ENCODE measurements at regions not wholly inside any gene's neighbourhood (a gene's known extent, or its start where the extent isn't known, plus 50 kb on each side); places are given as distances from the start of the nearest gene placed in this dataset.

GRCh38 chr9:107698779-107699178 lies 209.2 kb upstream of the KLF4 start:
- DNase-seq, result no peak
- H3K36me3 ChIP-seq (ENCODE audit: control insufficient read depth, insufficient read depth, low read length), result no peaks in the 10 kb centered on the region
- peaks cover 3% of the 10 kb centered on the region; the same call in 1 of the 2 replicates for H3K4me1 ChIP-seq
- ChIA-PET CTCF (no interaction called here), POLR2A (no interaction called here)
- no peak overlapping the region for H3K4me3 ChIP-seq (ENCODE audit: low read depth, low read length)
- intact Hi-C loops (cut with micrococcal nuclease; ENCODE audit: unreplicated experiment), result no loop called here
- H3K4me3 Mint-ChIP-seq (ENCODE audit: unreplicated experiment), result no peak overlapping the region
- H3K9me3 ChIP-seq, result no peaks in the 10 kb centered on the region
- H3K4me1 Mint-ChIP-seq (ENCODE audit: low read depth, unreplicated experiment), result no peaks in the 10 kb centered on the region
- TF ChIP-seq CTCF (IDR thresholded peaks at IDR 0.05; ENCODE audit: insufficient read depth in 1 of 2, low read depth in 1 of 2, low read length in 1 of 2, severe bottlenecking in 1 of 2, unreplicated experiment in 1 of 2), result no peak
- H3K36me3 Mint-ChIP-seq (ENCODE audit: insufficient read depth, unreplicated experiment), result no peaks in the 10 kb centered on the region
- BruUV-seq (replicated peaks), result no TSS peak
- no peaks in the 10 kb centered on the region for H3K9me3 Mint-ChIP-seq (ENCODE audit: unreplicated experiment)
- peaks cover 12% of the 10 kb centered on the region for H3K27me3 Mint-ChIP-seq (ENCODE audit: insufficient read depth, unreplicated experiment)
- no peak overlapping the region for H3K27ac Mint-ChIP-seq (ENCODE audit: unreplicated experiment)
- H3K27me3 ChIP-seq (replicated peaks; ENCODE audit: control insufficient read depth, insufficient read depth, low read length), result no peaks in the 10 kb centered on the region

GRCh38 chr9:107696302-107696701 lies 206.7 kb upstream of the KLF4 start:
- POLR2A ChIA-PET, result no interaction called here
- Histone ChIP-seq H3K9me3 (no peaks in the 10 kb centered on the region), H3K36me3 (ENCODE audit: control insufficient read depth, insufficient read depth, low read length) (no peaks in the 10 kb centered on the region), H3K4me1 (no peaks in the 10 kb centered on the region), H3K4me3 (ENCODE audit: low read depth, low read length) (no peak overlapping the region), H3K27me3 (replicated peaks; ENCODE audit: control insufficient read depth, insufficient read depth, low read length) (no peaks in the 10 kb centered on the region)
- H3K27ac Mint-ChIP-seq (ENCODE audit: unreplicated experiment), result no peak overlapping the region
- no peaks in the 10 kb centered on the region for H3K36me3 Mint-ChIP-seq (ENCODE audit: insufficient read depth, unreplicated experiment)
- H3K27me3 Mint-ChIP-seq (ENCODE audit: insufficient read depth, unreplicated experiment), result peaks cover 12% of the 10 kb centered on the region
- no peak for DNase-seq
- no peaks in the 10 kb centered on the region for H3K9me3 Mint-ChIP-seq (ENCODE audit: unreplicated experiment)
- no TSS peak for BruUV-seq (replicated peaks)
- intact Hi-C loops (cut with micrococcal nuclease; ENCODE audit: unreplicated experiment), result no loop called here
- no peak for TF ChIP-seq CTCF (IDR thresholded peaks at IDR 0.05; ENCODE audit: insufficient read depth in 1 of 2, low read depth in 1 of 2, low read length in 1 of 2, severe bottlenecking in 1 of 2, unreplicated experiment in 1 of 2)
- CTCF ChIA-PET, result interaction anchor here (0.6 kb wide), 1 partner anchor 410 kb away, joined by 3 read pairs; no protein-coding TSS in a partner anchor
- no peak overlapping the region for H3K4me3 Mint-ChIP-seq (ENCODE audit: unreplicated experiment)
- no peaks in the 10 kb centered on the region for H3K4me1 Mint-ChIP-seq (ENCODE audit: low read depth, unreplicated experiment)

GRCh38 chr9:107694390-107694789 lies 204.8 kb upstream of the KLF4 start:
- Mint-ChIP-seq H3K9me3 (ENCODE audit: unreplicated experiment) (peaks cover 6% of the 10 kb centered on the region), H3K4me3 (ENCODE audit: unreplicated experiment) (no peak overlapping the region), H3K27ac (ENCODE audit: unreplicated experiment) (no peak overlapping the region), H3K36me3 (ENCODE audit: insufficient read depth, unreplicated experiment) (no peaks in the 10 kb centered on the region), H3K4me1 (ENCODE audit: low read depth, unreplicated experiment) (no peaks in the 10 kb centered on the region), H3K27me3 (ENCODE audit: insufficient read depth, unreplicated experiment) (peaks cover 6% of the 10 kb centered on the region)
- ChIA-PET CTCF (no interaction called here), POLR2A (no interaction called here)
- DNase-seq, result no peak
- Histone ChIP-seq H3K4me3 (ENCODE audit: low read depth, low read length) (no peak overlapping the region), H3K27me3 (replicated peaks; ENCODE audit: control insufficient read depth, insufficient read depth, low read length) (no peaks in the 10 kb centered on the region), H3K9me3 (no peaks in the 10 kb centered on the region), H3K36me3 (ENCODE audit: control insufficient read depth, insufficient read depth, low read length) (no peaks in the 10 kb centered on the region), H3K4me1 (no peaks in the 10 kb centered on the region)
- TF ChIP-seq CTCF (IDR thresholded peaks at IDR 0.05; ENCODE audit: insufficient read depth in 1 of 2, low read depth in 1 of 2, low read length in 1 of 2, severe bottlenecking in 1 of 2, unreplicated experiment in 1 of 2), result no peak
- no TSS peak for BruUV-seq (replicated peaks)
- intact Hi-C loops (cut with micrococcal nuclease; ENCODE audit: unreplicated experiment), result no loop called here

Measured in Caco-2 (cell line).